Endothelial cell of umbilical vein (primary cell): ENCODE measurements at regions not wholly inside any gene's neighbourhood (a gene's known extent, or its start where the extent isn't known, plus 50 kb on each side); places are given as distances from the start of the nearest gene placed in this dataset.

Source experiments
- BruUV-seq: library from RNA; stranded (reverse); fragments of 400-500 nt; replicated peaks from 2 replicates; lab custom pipeline; 2021; lab: Mats Ljungman, UMichigan
- CTCF ChIA-PET: fragments of 300-600, 350-600 bp; sonication (Branson Sonifier 250); formaldehyde crosslinking; loops from one replicate; lab custom pipeline; 2021; ENCODE audit warnings: antibody characterized with exemption, inconsistent platforms; lab: Charles Lee
- POLR2A ChIA-PET: fragments of 300-600, 350-600 bp; sonication (Branson Sonifier 250); formaldehyde crosslinking; loops from one replicate; lab custom pipeline; 2021; ENCODE audit warnings: antibody characterized with exemption, inconsistent platforms; lab: Charles Lee
- DNase-seq: peaks from one replicate; pipeline ENCODE4 v3.0.0-alpha.2; 2011; ENCODE audit warnings: low read depth, low spot score
- FAIRE-seq: peaks from 2 replicates; lab custom pipeline; 2011; peaks lifted over from hg19 to GRCh38; lab: Jason Lieb, UNC
- H2AFZ ChIP-seq: 2 replicates; pipeline ENCODE4 v1.6.0; 2012; ENCODE audit warnings: low read depth, low read length, control low read depth, inconsistent platforms
- H3K27ac ChIP-seq: 2 replicates; pipeline ENCODE4 v1.5.1; 2011; ENCODE audit warnings: low read depth, mild to moderate bottlenecking, control low read depth, low read length, moderate library complexity; ENCODE audit not compliant: insufficient read depth
- H3K27me3 ChIP-seq, 2 experiments: 2 replicates each; pipeline versions ENCODE4 v1.6.0 to v1.6.1; 2011; ENCODE audit warnings: low read length in 2 of 2, mixed read lengths in 1 of 2; ENCODE audit not compliant: control insufficient read depth in 2 of 2, insufficient read depth in 2 of 2
- H3K36me3 ChIP-seq, 2 experiments: 2 replicates in 1 of 2; 3 replicates in 1 of 2; pipeline ENCODE4 v1.5.1; 2011; ENCODE audit warnings: low read length in 2 of 2, mild to moderate bottlenecking in 1 of 2, moderate library complexity in 1 of 2; ENCODE audit not compliant: control insufficient read depth in 2 of 2, insufficient read depth in 2 of 2; ENCODE audit errors: extremely low read depth in 1 of 2
- H3K4me1 ChIP-seq: 3 replicates; pipeline ENCODE4 v1.5.1; 2011; ENCODE audit warnings: mild to moderate bottlenecking, low read length; ENCODE audit not compliant: control insufficient read depth, insufficient read depth; ENCODE audit errors: extremely low read depth
- H3K4me2 ChIP-seq: 2 replicates; pipeline ENCODE4 v1.6.1; 2011; ENCODE audit warnings: low read length, control low read depth, mixed read lengths; ENCODE audit not compliant: insufficient read depth
- H3K4me3 ChIP-seq, 3 experiments: fragments of 200-600 bp in 1 of 3; sonication (generic), shearing (Covaris generic) in 1 of 3; replicated peaks in 1 of 3; 2 replicates each; pipeline ENCODE4 v1.5.1; 2011 to 2016; ENCODE audit warnings: control low read depth in 3 of 3, low read length in 3 of 3, mild to moderate bottlenecking in 2 of 3, inconsistent platforms in 1 of 3, low read depth in 1 of 3, moderate library complexity in 1 of 3; ENCODE audit not compliant: insufficient read depth in 1 of 3
- H3K79me2 ChIP-seq: 2 replicates; pipeline ENCODE4 v1.6.0; 2012; ENCODE audit warnings: low read length, inconsistent platforms; ENCODE audit not compliant: control insufficient read depth, insufficient read depth
- H3K9ac ChIP-seq: replicated peaks from 2 replicates; pipeline ENCODE3; 2011; ENCODE audit warnings: low read length, control low read depth; ENCODE audit not compliant: insufficient read depth; ENCODE audit errors: extremely low read depth
- H3K9me1 ChIP-seq: replicated peaks from 3 replicates; pipeline ENCODE4 v1.6.0; 2011; ENCODE audit warnings: mild to moderate bottlenecking, low read length; ENCODE audit not compliant: control insufficient read depth, insufficient read depth; ENCODE audit errors: extremely low read depth
- H3K9me3 ChIP-seq: replicated peaks from 2 replicates; pipeline ENCODE4 v1.5.1; 2012; ENCODE audit warnings: low read length, inconsistent platforms; ENCODE audit not compliant: control insufficient read depth, insufficient read depth
- H4K20me1 ChIP-seq: replicated peaks from 2 replicates; pipeline ENCODE3; 2011; ENCODE audit warnings: mild to moderate bottlenecking, low read length; ENCODE audit not compliant: control insufficient read depth, insufficient read depth; ENCODE audit errors: extremely low read depth
- EZH2 ChIP-seq: IDR thresholded peaks from 2 replicates; pipeline ENCODE4 v1.6.1; 2012; ENCODE audit warnings: borderline replicate concordance, low read depth, mild to moderate bottlenecking, moderate library complexity, low read length, inconsistent platforms; ENCODE audit not compliant: severe bottlenecking
- FOS ChIP-seq: IDR thresholded peaks from 2 replicates; pipeline ENCODE4 v1.6.1; 2011; ENCODE audit warnings: mild to moderate bottlenecking, low read length, moderate library complexity, borderline replicate concordance; ENCODE audit not compliant: insufficient read depth
- GATA2 ChIP-seq: IDR thresholded peaks from 2 replicates; pipeline ENCODE4 v1.7.0; 2011; ENCODE audit warnings: low read depth, mild to moderate bottlenecking, moderate library complexity, mixed read lengths, low read length; ENCODE audit not compliant: insufficient read length, insufficient read depth
- JUN ChIP-seq: IDR thresholded peaks from 2 replicates; pipeline ENCODE4 v1.6.1; 2011; ENCODE audit warnings: borderline replicate concordance, low read depth; ENCODE audit not compliant: insufficient read length, insufficient read depth
- MYC ChIP-seq: IDR thresholded peaks from one replicate; pipeline ENCODE4 v1.6.1; 2011; ENCODE audit warnings: mild to moderate bottlenecking, low read depth, low read length
- POLR2A ChIP-seq: IDR thresholded peaks from 2 replicates; pipeline ENCODE4 v1.6.1; 2012; ENCODE audit warnings: low read depth, mild to moderate bottlenecking, control low read depth, low read length
- POLR2AphosphoS5 ChIP-seq: IDR thresholded peaks from 2 replicates; pipeline ENCODE4 v1.6.1; 2012; ENCODE audit warnings: low read depth, mild to moderate bottlenecking, control low read depth, low read length, moderate library complexity; ENCODE audit not compliant: insufficient read depth
- dilution Hi-C: fragments of 300-500 bp; cut with MboI; formaldehyde crosslinking; loops from one replicate; pipeline ENCODE4 v1.15.0; 2019; ENCODE audit warnings: low sequenced_read_pairs; ENCODE audit not compliant: extremely low pct_ligation_motif_present
- intact Hi-C: fragments of 100-400 bp; cut with micrococcal nuclease; formaldehyde crosslinking; loops from one replicate; pipeline ENCODE4 v1.10.0; 2022
- TF ChIP-seq, protein P1 (sequence below), 2 donors: IDR thresholded peaks; 1 replicate in 1 of 2; 2 replicates in 1 of 2; pipeline ENCODE4 v1.5.1; 2011; ENCODE audit warnings: low read length in 2 of 2, mild to moderate bottlenecking in 2 of 2, moderate library complexity in 2 of 2, control low read depth in 1 of 2, inconsistent platforms in 1 of 2, low read depth in 1 of 2; ENCODE audit not compliant: insufficient read depth in 1 of 2; ENCODE audit errors: extremely low read depth in 1 of 2
- TF ChIP-seq, protein P2 (sequence below): IDR thresholded peaks from 2 replicates; pipeline ENCODE4 v1.6.1; 2011; ENCODE audit not compliant: insufficient read depth, insufficient read length

DNA sequence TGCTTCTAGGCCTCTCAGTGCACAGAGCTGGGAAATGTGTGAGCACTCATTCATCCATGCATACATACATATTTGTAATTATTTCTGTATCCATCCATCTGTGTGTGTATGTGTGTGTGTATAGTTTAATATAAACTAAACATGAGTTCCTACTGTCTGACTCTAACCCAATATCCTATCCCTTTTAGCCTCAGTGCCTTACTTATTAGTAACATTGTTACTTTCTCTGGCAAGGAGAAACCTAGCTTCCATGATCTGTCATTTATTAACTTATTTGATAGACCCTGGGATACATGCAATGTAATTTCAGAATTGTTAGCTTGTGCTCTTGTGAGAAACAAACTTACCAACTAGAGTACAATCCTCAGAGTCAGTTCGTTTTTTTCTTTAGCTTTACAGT lies 59.0 kb upstream of the WSCD1 start:
- TF ChIP-seq, protein P1, sequence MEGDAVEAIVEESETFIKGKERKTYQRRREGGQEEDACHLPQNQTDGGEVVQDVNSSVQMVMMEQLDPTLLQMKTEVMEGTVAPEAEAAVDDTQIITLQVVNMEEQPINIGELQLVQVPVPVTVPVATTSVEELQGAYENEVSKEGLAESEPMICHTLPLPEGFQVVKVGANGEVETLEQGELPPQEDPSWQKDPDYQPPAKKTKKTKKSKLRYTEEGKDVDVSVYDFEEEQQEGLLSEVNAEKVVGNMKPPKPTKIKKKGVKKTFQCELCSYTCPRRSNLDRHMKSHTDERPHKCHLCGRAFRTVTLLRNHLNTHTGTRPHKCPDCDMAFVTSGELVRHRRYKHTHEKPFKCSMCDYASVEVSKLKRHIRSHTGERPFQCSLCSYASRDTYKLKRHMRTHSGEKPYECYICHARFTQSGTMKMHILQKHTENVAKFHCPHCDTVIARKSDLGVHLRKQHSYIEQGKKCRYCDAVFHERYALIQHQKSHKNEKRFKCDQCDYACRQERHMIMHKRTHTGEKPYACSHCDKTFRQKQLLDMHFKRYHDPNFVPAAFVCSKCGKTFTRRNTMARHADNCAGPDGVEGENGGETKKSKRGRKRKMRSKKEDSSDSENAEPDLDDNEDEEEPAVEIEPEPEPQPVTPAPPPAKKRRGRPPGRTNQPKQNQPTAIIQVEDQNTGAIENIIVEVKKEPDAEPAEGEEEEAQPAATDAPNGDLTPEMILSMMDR (IDR thresholded peaks at IDR 0.05; ENCODE audit: extremely low read depth in 1 of 2, insufficient read depth in 1 of 2, low read depth in 1 of 2, low read length in 2 of 2) = no peak
- TF ChIP-seq MYC (no peak), POLR2AphosphoS5 (no peak), EZH2 (no peak), POLR2A (no peak), FOS (no peak), GATA2 (no peak), JUN (no peak)
- TF ChIP-seq, protein P2, sequence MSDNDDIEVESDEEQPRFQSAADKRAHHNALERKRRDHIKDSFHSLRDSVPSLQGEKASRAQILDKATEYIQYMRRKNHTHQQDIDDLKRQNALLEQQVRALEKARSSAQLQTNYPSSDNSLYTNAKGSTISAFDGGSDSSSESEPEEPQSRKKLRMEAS = no peak
- intact Hi-C loops = no loop called here
- POLR2A ChIA-PET = no interaction called here
- Histone ChIP-seq H3K9me1 (no peaks in the 10 kb centered on the region), H3K27ac (no peak overlapping the region), H3K4me2 (no peak overlapping the region), H3K9ac (no peak overlapping the region), H3K4me1 (no peaks in the 10 kb centered on the region), H3K9me3 (no peaks in the 10 kb centered on the region), H3K27me3 (no peaks in the 10 kb centered on the region), H2AFZ (no peak overlapping the region), H3K79me2 (no peaks in the 10 kb centered on the region), H4K20me1 (no peaks in the 10 kb centered on the region), H3K36me3 (no peaks in the 10 kb centered on the region), H3K4me3 (no peak overlapping the region)
- DNase-seq (no peak), FAIRE-seq (no peak)
- dilution Hi-C loops = no loop called here
- CTCF ChIA-PET = interaction anchor here (0.8 kb wide), 1 partner anchor 35 kb away, joined by 3 read pairs; no protein-coding TSS in a partner anchor
- BruUV-seq = no TSS peak
